Stimulated activated CD4-positive, alpha-beta T cell treated with anti-CD3 and anti-CD28 coated beads, Interleukin-1b, Interleukin-23, amount 100 ng/mL, for 48 hours (primary cell): ENCODE measurements at regions not wholly inside any gene's neighbourhood (a gene's known extent, or its start where the extent isn't known, plus 50 kb on each side); places are given as distances from the start of the nearest gene placed in this dataset.

Experiments used
- DNase-seq: peaks from one replicate; pipeline ENCODE4 v3.0.0-alpha.2; 2020

GRCh38 chr11:81497202-81497804 lies 1236.4 kb downstream of the FAM181B start:
- DNase-seq, result no peak

GRCh38 chr11:81496601-81497000 lies 1237.1 kb downstream of the FAM181B start:
- no peak for DNase-seq

GRCh38 chr11:81495699-81496292 lies 1237.9 kb downstream of the FAM181B start:
- no peak for DNase-seq

- no peak for DNase-seq
These were observed 1239.2 kb downstream of the FAM181B start for GRCh38 chr11:81494431-81494830.

- DNase-seq, result no peak
These were observed 1240.7 kb downstream of the FAM181B start for GRCh38 chr11:81492923-81493445.

- no peak for DNase-seq
These were observed 1246.6 kb downstream of the FAM181B start for GRCh38 chr11:81487109-81487508.

- no peak for DNase-seq
These were observed 1249.5 kb downstream of the FAM181B start for GRCh38 chr11:81484196-81484595.

- DNase-seq, result no peak
These were observed 1256.4 kb downstream of the FAM181B start for GRCh38 chr11:81477277-81477676.

GRCh38 chr11:81476345-81476744 lies 1257.3 kb downstream of the FAM181B start:
- no peak for DNase-seq

GRCh38 chr11:81472646-81473045 lies 1261.0 kb downstream of the FAM181B start:
- DNase-seq, result no peak

GRCh38 chr11:81470446-81470845 lies 1263.2 kb downstream of the FAM181B start:
- no peak for DNase-seq

- DNase-seq, result no peak
These were observed 1273.8 kb downstream of the FAM181B start for GRCh38 chr11:81459766-81460306.

- no peak for DNase-seq
These were observed 1284.0 kb downstream of the FAM181B start for GRCh38 chr11:81449588-81450156.

GRCh38 chr11:81444297-81444696 lies 1289.4 kb downstream of the FAM181B start:
- DNase-seq, result no peak

GRCh38 chr11:81432333-81432732 lies 1301.3 kb downstream of the FAM181B start:
- DNase-seq, result no peak

- DNase-seq, result no peak
These were observed 1308.8 kb downstream of the FAM181B start for GRCh38 chr11:81424822-81425221.

GRCh38 chr11:81422402-81422801 lies 1311.3 kb downstream of the FAM181B start:
- DNase-seq, result no peak

- DNase-seq, result no peak
These were observed 1312.3 kb downstream of the FAM181B start for GRCh38 chr11:81421251-81421860.

- no peak for DNase-seq
These were observed 1312.9 kb downstream of the FAM181B start for GRCh38 chr11:81420668-81421250.

GRCh38 chr11:81397316-81397715 lies 1336.3 kb downstream of the FAM181B start:
- no peak for DNase-seq

- no peak for DNase-seq
These were observed 1339.4 kb downstream of the FAM181B start for GRCh38 chr11:81394311-81394710.

GRCh38 chr11:81388326-81388725 lies 1345.3 kb downstream of the FAM181B start:
- DNase-seq, result no peak

- DNase-seq, result no peak
These were observed 1353.3 kb downstream of the FAM181B start for GRCh38 chr11:81380395-81380794.
